OCI-LY1 (cell line): ENCODE measurements at regions not wholly inside any gene's neighbourhood (a gene's known extent, or its start where the extent isn't known, plus 50 kb on each side); places are given as distances from the start of the nearest gene placed in this dataset.

Experiments
- H2AFZ ChIP-seq: fragments of 200-600 bp; sonication (generic), shearing (Covaris generic); 2 replicates; pipeline ENCODE4 v1.6.0; 2014; ENCODE audit warnings: antibody characterized with exemption, mild to moderate bottlenecking, low read length
- H3F3A ChIP-seq: fragments of 200-600 bp; sonication (generic), shearing (Covaris generic); 2 replicates; pipeline ENCODE4 v1.6.0; 2014; ENCODE audit warnings: mild to moderate bottlenecking, antibody characterized with exemption, low read length, moderate library complexity; ENCODE audit not compliant: insufficient read depth
- H3K27ac ChIP-seq: fragments of 200-600 bp; sonication (generic); 2 replicates; pipeline ENCODE4 v1.5.1; 2014; ENCODE audit warnings: low read length, mixed run types, mild to moderate bottlenecking, low read depth; ENCODE audit not compliant: poor library complexity, severe bottlenecking
- H3K27me3 ChIP-seq: fragments of 200-600 bp; sonication (generic); 2 replicates; pipeline ENCODE4 v1.6.0; 2014; ENCODE audit warnings: antibody characterized with exemption, mild to moderate bottlenecking, low read length, moderate library complexity; ENCODE audit not compliant: insufficient read depth
- H3K36me3 ChIP-seq: fragments of 200-600 bp; sonication (generic); 2 replicates; pipeline ENCODE4 v1.6.1; 2014; ENCODE audit warnings: mild to moderate bottlenecking, antibody characterized with exemption, low read length, moderate library complexity, mixed read lengths; ENCODE audit not compliant: insufficient read depth
- H3K4me1 ChIP-seq: fragments of 200-600 bp; sonication (generic); 2 replicates; pipeline ENCODE4 v1.5.1; 2014; ENCODE audit warnings: mild to moderate bottlenecking, low read length, moderate library complexity; ENCODE audit not compliant: insufficient read depth, severe bottlenecking
- H3K4me2 ChIP-seq: fragments of 200-600 bp; sonication (generic), shearing (Covaris generic); 2 replicates; pipeline ENCODE4 v1.6.1; 2014; ENCODE audit warnings: low read length
- H3K4me3 ChIP-seq: fragments of 200-600 bp; sonication (generic); 2 replicates; pipeline ENCODE4 v1.5.1; 2014; ENCODE audit warnings: low read length, low read depth, mild to moderate bottlenecking, mixed read lengths; ENCODE audit not compliant: poor library complexity, severe bottlenecking
- H3K79me2 ChIP-seq: fragments of 200-600 bp; shearing (Covaris generic); 2 replicates; pipeline ENCODE4 v1.6.1; 2016; ENCODE audit warnings: mixed run types, low read length, mixed read lengths; ENCODE audit not compliant: insufficient read depth
- H3K9ac ChIP-seq: fragments of 200-600 bp; sonication (generic), shearing (Covaris generic); 2 replicates; pipeline ENCODE4 v1.6.1; 2014; ENCODE audit warnings: mild to moderate bottlenecking, low read length, mixed read lengths
- H3K9me2 ChIP-seq: fragments of 200-600 bp; sonication (generic), shearing (Covaris generic); 2 replicates; pipeline ENCODE4 v1.6.1; 2014; ENCODE audit warnings: low read depth, mild to moderate bottlenecking, low read length, mixed read lengths
- H3K9me3 ChIP-seq: fragments of 200-600 bp; shearing (Covaris generic); 2 replicates; pipeline ENCODE4 v1.6.1; 2014; ENCODE audit warnings: low read length, mixed read lengths
- H4K20me1 ChIP-seq: fragments of 200-600 bp; sonication (generic), shearing (Covaris generic); 2 replicates; pipeline ENCODE4 v1.6.0; 2016; ENCODE audit warnings: mild to moderate bottlenecking, low read length; ENCODE audit not compliant: insufficient read depth
- CTCF ChIP-seq: fragments of 200-600 bp; sonication (generic), shearing (Covaris generic); IDR thresholded peaks from 2 replicates; pipeline ENCODE4 v1.5.1; 2017; ENCODE audit warnings: mild to moderate bottlenecking, antibody characterized with exemption, low read length, moderate library complexity, mixed read lengths
- EZH2 ChIP-seq: fragments of 200-600 bp; sonication (generic), shearing (Covaris generic); IDR thresholded peaks from 2 replicates; pipeline ENCODE4 v1.8.0; 2017; ENCODE audit warnings: borderline replicate concordance, mixed run types, mild to moderate bottlenecking, antibody characterized with exemption, low read length, moderate library complexity, mixed read lengths

- TF ChIP-seq EZH2 (no peak), CTCF (no peak)
- Histone ChIP-seq H3K9me2 (no peaks in the 10 kb centered on the region), H3K79me2 (no peaks in the 10 kb centered on the region), H2AFZ (no peak overlapping the region), H3K27ac (no peak overlapping the region), H3K36me3 (no peaks in the 10 kb centered on the region), H3K9ac (no peak overlapping the region), H3K4me3 (no peak overlapping the region), H4K20me1 (no peaks in the 10 kb centered on the region), H3K9me3 (no peaks in the 10 kb centered on the region), H3K27me3 (no peaks in the 10 kb centered on the region), H3K4me2 (no peak overlapping the region), H3K4me1 (no peaks in the 10 kb centered on the region), H3F3A (no peaks in the 10 kb centered on the region)
Measured at GRCh38 chr9:80049096-80049782, 477.5 kb downstream of the TLE4 start.

GRCh38 chr9:80046481-80046880 lies 474.7 kb downstream of the TLE4 start:
- Histone ChIP-seq H3K4me3 (no peak overlapping the region), H3K36me3 (no peaks in the 10 kb centered on the region), H3K79me2 (no peaks in the 10 kb centered on the region), H3K9me3 (no peaks in the 10 kb centered on the region), H3K4me1 (no peaks in the 10 kb centered on the region), H3K9me2 (no peaks in the 10 kb centered on the region), H4K20me1 (no peaks in the 10 kb centered on the region), H2AFZ (no peak overlapping the region), H3K4me2 (no peak overlapping the region), H3F3A (no peaks in the 10 kb centered on the region), H3K9ac (no peak overlapping the region), H3K27me3 (no peaks in the 10 kb centered on the region), H3K27ac (no peak overlapping the region)
- TF ChIP-seq CTCF (no peak), EZH2 (no peak)

GRCh38 chr9:80041821-80042220 lies 470.1 kb downstream of the TLE4 start:
- no peak overlapping the region for H2AFZ ChIP-seq
- H3K4me1 ChIP-seq: no peaks in the 10 kb centered on the region
- no peak overlapping the region for H3K4me3 ChIP-seq
- no peaks in the 10 kb centered on the region for H3K9me3 ChIP-seq
- no peak overlapping the region for H3K27ac ChIP-seq
- no peaks in the 10 kb centered on the region for H3K36me3 ChIP-seq
- no peaks in the 10 kb centered on the region for H3F3A ChIP-seq
- no peaks in the 10 kb centered on the region for H3K9me2 ChIP-seq
- no peak overlapping the region for H3K4me2 ChIP-seq
- TF ChIP-seq EZH2 (no peak), CTCF (no peak)
- no peaks in the 10 kb centered on the region for H3K27me3 ChIP-seq
- H4K20me1 ChIP-seq: no peaks in the 10 kb centered on the region
- H3K79me2 ChIP-seq: no peaks in the 10 kb centered on the region
- no peak overlapping the region for H3K9ac ChIP-seq
